A549 (cell line): ENCODE measurements at regions not wholly inside any gene's neighbourhood (a gene's known extent, or its start where the extent isn't known, plus 50 kb on each side); places are given as distances from the start of the nearest gene placed in this dataset.

ENCODE experiments used
- ATAC-seq, 2 experiments: fragments of 200-7000 bp in 1 of 2; fragments of >200 bp in 1 of 2; cut with Nextera tagmentation in 1 of 2; cut with Tn5 transposase in 1 of 2; 3 replicates each; pipeline versions ENCODE4 v1.8.0 to v1.9.1; 2018 to 2020; ENCODE audit warnings: mild to moderate bottlenecking in 1 of 2, moderate library complexity in 1 of 2
- CTCF ChIA-PET: fragments of 300-600 bp; sonication (Branson Sonifier 250); formaldehyde crosslinking; extraction: SDS; loops from one replicate; lab custom pipeline; 2021; ENCODE audit warnings: antibody characterized with exemption, inconsistent platforms; lab: Yijun Ruan, JAX
- POLR2A ChIA-PET: fragments of 350-600 bp; formaldehyde crosslinking; extraction: SDS; loops from one replicate; lab custom pipeline; 2021; ENCODE audit warnings: antibody characterized with exemption, inconsistent platforms; lab: Yijun Ruan, JAX
- DNase-seq, 2 experiments: peaks; one replicate each; pipeline versions ENCODE4 v3.0.0 to v3.0.0-alpha.2; 2011 to 2016; ENCODE audit warnings: low read depth in 1 of 2, low spot score in 1 of 2
- FAIRE-seq: peaks from 2 replicates; lab custom pipeline; 2011; peaks lifted over from hg19 to GRCh38; lab: Jason Lieb, UNC
- H3K27ac ChIP-seq, 2 experiments: fragments of >200 bp; sonication (Bioruptor Twin); formaldehyde crosslinking; 3 replicates each; pipeline ENCODE4 v1.5.1; 2016 to 2017
- H3K4me1 ChIP-seq: fragments of >200 bp; sonication (Bioruptor Twin); formaldehyde crosslinking; 3 replicates; pipeline ENCODE4 v1.6.1; 2016
- H3K4me2 ChIP-seq: fragments of >200 bp; sonication (Bioruptor Twin); formaldehyde crosslinking; 3 replicates; pipeline ENCODE4 v1.6.1; 2016
- H3K4me3 ChIP-seq: fragments of >200 bp; sonication (Bioruptor Twin); formaldehyde crosslinking; 3 replicates; pipeline ENCODE4 v1.5.1; 2016
- H3K9me3 ChIP-seq: fragments of >200 bp; sonication (Bioruptor Twin); formaldehyde crosslinking; 3 replicates; pipeline ENCODE4 v1.6.1; 2016
- CBX2 ChIP-seq: fragments of 200-600 bp; sonication (generic); IDR thresholded peaks from 2 replicates; pipeline ENCODE4 v1.6.1; 2016; ENCODE audit warnings: low read depth, mild to moderate bottlenecking, borderline replicate concordance
- CHD2 ChIP-seq: fragments of 150-350 bp; IDR thresholded peaks from 2 replicates; pipeline ENCODE4 v1.6.1; 2014; ENCODE audit warnings: low read length; ENCODE audit not compliant: partially characterized antibody
- CHD4 ChIP-seq: fragments of 200-600 bp; sonication (generic); IDR thresholded peaks from 2 replicates; pipeline ENCODE4 v1.6.1; 2016; ENCODE audit warnings: antibody characterized with exemption, mild to moderate bottlenecking, borderline replicate concordance
- EHMT2 ChIP-seq: fragments of 200-600 bp; sonication (generic); IDR thresholded peaks from 2 replicates; pipeline ENCODE4 v1.6.1; 2016; ENCODE audit warnings: antibody characterized with exemption, low read depth, mild to moderate bottlenecking, moderate library complexity
- ESRRA ChIP-seq: fragments of 150-350 bp; IDR thresholded peaks from 2 replicates; pipeline ENCODE4 v1.6.1; 2014; ENCODE audit warnings: mild to moderate bottlenecking, low read length, borderline replicate concordance
- FOSB ChIP-seq: fragments of 250-450 bp; sonication (Bioruptor Pico); IDR thresholded peaks from 2 replicates; pipeline ENCODE4 v1.5.0; 2020; ENCODE audit warnings: mild to moderate bottlenecking, moderate library complexity
- FOXS1 ChIP-seq: fragments of 250-450 bp; sonication (Bioruptor Pico); IDR thresholded peaks from 2 replicates; pipeline ENCODE4 v1.5.0; 2020; ENCODE audit warnings: mild to moderate bottlenecking, moderate library complexity
- GATA3 ChIP-seq: IDR thresholded peaks from 2 replicates; pipeline ENCODE4 v1.6.1; 2012; ENCODE audit warnings: borderline replicate concordance
- HDAC2 ChIP-seq: fragments of 200-600 bp; sonication (generic); IDR thresholded peaks from 2 replicates; pipeline ENCODE4 v1.6.1; 2016
- HOXA7 ChIP-seq: fragments of 250-450 bp; sonication (Bioruptor Pico); IDR thresholded peaks from 2 replicates; pipeline ENCODE4 v1.5.0; 2020; ENCODE audit warnings: mild to moderate bottlenecking, moderate library complexity
- HOXB5 ChIP-seq: fragments of 250-450 bp; sonication (Bioruptor Pico); IDR thresholded peaks from 2 replicates; pipeline ENCODE4 v1.5.0; 2020; ENCODE audit warnings: mild to moderate bottlenecking, moderate library complexity
- KDM5A ChIP-seq: fragments of 200-600 bp; sonication (generic); IDR thresholded peaks from 2 replicates; pipeline ENCODE4 v1.6.1; 2016; ENCODE audit warnings: antibody characterized with exemption, mild to moderate bottlenecking
- MAFK ChIP-seq: fragments of 450-650 bp; IDR thresholded peaks from 2 replicates; pipeline ENCODE4 v1.6.1; 2014; ENCODE audit not compliant: partially characterized antibody
- MAZ ChIP-seq: fragments of 150-350 bp; IDR thresholded peaks from 2 replicates; pipeline ENCODE4 v1.6.1; 2014; ENCODE audit warnings: antibody characterized with exemption, low read depth, low read length, borderline replicate concordance
- NFE2L2 ChIP-seq: fragments of 150-350 bp; conservative IDR thresholded peaks from 2 replicates; pipeline ENCODE4 v1.6.1; 2014; ENCODE audit warnings: low read length
- NPAS2 ChIP-seq: fragments of 250-450 bp; sonication (Bioruptor Pico); IDR thresholded peaks from 2 replicates; pipeline ENCODE4 v1.8.0; 2022; ENCODE audit warnings: mild to moderate bottlenecking, moderate library complexity, borderline replicate concordance
- POLR2A ChIP-seq: IDR thresholded peaks from 2 replicates; pipeline ENCODE4 v1.6.1; 2012; ENCODE audit warnings: mild to moderate bottlenecking, low read length
- POLR2AphosphoS2 ChIP-seq: conservative IDR thresholded peaks from 2 replicates; pipeline ENCODE4 v1.6.1; 2012; ENCODE audit warnings: low read length, improper control_type of control experiment, inconsistent platforms
- RARB ChIP-seq: fragments of 250-450 bp; sonication (Bioruptor Pico); IDR thresholded peaks from 2 replicates; pipeline ENCODE4 v1.8.0; 2021; ENCODE audit warnings: mild to moderate bottlenecking, moderate library complexity
- RNF2 ChIP-seq: fragments of 200-600 bp; sonication (generic); IDR thresholded peaks from 2 replicates; pipeline ENCODE4 v1.6.1; 2016; ENCODE audit warnings: low read depth, mild to moderate bottlenecking, antibody characterized with exemption, moderate library complexity, borderline replicate concordance
- SMC3 ChIP-seq: fragments of >200 bp; sonication (Bioruptor Twin); formaldehyde crosslinking; IDR thresholded peaks from 3 replicates; pipeline ENCODE4 v1.6.1; 2018; ENCODE audit warnings: inconsistent platforms
- SREBF2 ChIP-seq: fragments of 450-650 bp; IDR thresholded peaks from 2 replicates; pipeline ENCODE4 v1.6.1; 2014; ENCODE audit warnings: mild to moderate bottlenecking, moderate library complexity
- ZFP36 ChIP-seq: fragments of 450-650 bp; IDR thresholded peaks from 2 replicates; pipeline ENCODE4 v1.6.1; 2014; ENCODE audit warnings: borderline replicate concordance; ENCODE audit not compliant: partially characterized antibody
- WGBS: methylation state at CpG from one replicate; pipeline ENCODE4 v1.1.6; 2017; ENCODE audit errors: missing lambda C conversion rate; 5-methylcytosine and 5-hydroxymethylcytosine counted together
- TF ChIP-seq, protein P1 (sequence below): fragments of 150-350 bp; IDR thresholded peaks from 2 replicates; pipeline ENCODE4 v1.6.1; 2014; ENCODE audit warnings: low read depth, mild to moderate bottlenecking, low read length
- TF ChIP-seq, protein P2 (sequence below): IDR thresholded peaks from 2 replicates; pipeline ENCODE4 v1.6.1; 2012
- TF ChIP-seq, protein P3 (sequence below): fragments of 200-600 bp; sonication (generic); IDR thresholded peaks from 2 replicates; pipeline ENCODE4 v1.6.1; 2016; ENCODE audit warnings: antibody characterized with exemption, mild to moderate bottlenecking, moderate library complexity
- TF ChIP-seq, protein P4 (sequence below): fragments of 250-450 bp; sonication (Bioruptor Pico); IDR thresholded peaks from 2 replicates; pipeline ENCODE4 v1.5.0; 2020; ENCODE audit warnings: low read depth, mild to moderate bottlenecking, moderate library complexity
- TF ChIP-seq, protein P5 (sequence below): IDR thresholded peaks from 2 replicates; pipeline ENCODE4 v1.6.1; 2012; ENCODE audit warnings: low read depth, borderline replicate concordance

DNA sequence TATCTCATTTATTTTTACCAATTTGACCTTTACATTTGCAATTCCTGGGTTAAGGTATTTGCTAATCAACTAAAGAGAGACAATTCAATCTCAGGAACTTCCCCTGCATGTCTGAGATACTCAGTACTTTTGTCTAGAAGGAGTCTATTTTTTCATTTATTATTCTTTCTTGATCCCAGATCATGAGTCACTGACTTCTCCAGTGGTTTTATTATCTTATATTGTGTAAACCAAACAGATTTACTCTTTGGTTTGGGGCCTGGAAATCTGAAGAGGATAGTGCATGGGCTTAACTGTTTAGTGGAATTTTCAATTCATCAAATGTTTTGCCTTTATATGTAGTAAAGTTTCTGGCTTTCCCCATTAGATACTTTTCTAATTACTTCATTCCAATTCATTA is 185.4 kb downstream of the ALG10B start:
- CTCF ChIA-PET = no interaction called here
- H3K4me1 ChIP-seq = no peaks in the 10 kb centered on the region
- H3K27ac ChIP-seq = no peak overlapping the region
- FAIRE-seq (no peak), DNase-seq (no peak), ATAC-seq (no peak)
- no peak overlapping the region for H3K4me2 ChIP-seq
- no peak for TF ChIP-seq FOSB
- TF ChIP-seq MAFK = no peak
- TF ChIP-seq HOXB5 (CRISPR knock-in tag) = no peak
- no peak for TF ChIP-seq NFE2L2
- TF ChIP-seq GATA3 = no peak
- no peak overlapping the region for H3K4me3 ChIP-seq
- H3K9me3 ChIP-seq = peaks cover 2% of the 10 kb centered on the region; the same call in 1 of the 3 replicates
- POLR2A ChIA-PET = no interaction called here

DNA sequence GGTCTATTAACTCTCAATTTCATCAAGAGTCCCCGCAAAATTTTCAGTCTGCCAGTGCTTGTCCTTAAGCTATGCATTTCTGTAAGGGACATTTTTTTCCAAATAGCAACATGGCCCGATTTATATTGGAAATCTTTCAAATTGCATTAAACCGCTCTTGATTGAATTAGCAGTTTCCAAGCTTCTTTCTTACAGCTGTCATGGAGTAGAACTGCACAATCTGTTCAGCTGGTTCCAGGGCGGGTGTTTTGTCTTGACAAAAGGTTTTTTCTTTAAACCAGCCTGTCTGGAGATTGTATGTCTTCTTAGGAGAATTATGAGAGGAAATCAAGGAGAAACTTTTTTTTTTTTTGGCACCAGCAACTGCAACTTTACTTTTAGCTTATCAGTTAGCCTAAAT is 185.8 kb downstream of the ALG10B start:
- no peak for ATAC-seq
- TF ChIP-seq NPAS2 (no peak), RNF2 (no peak), FOSB (no peak), POLR2A (no peak), KDM5A (no peak), FOXS1 (no peak), HDAC2 (no peak), EHMT2 (no peak), HOXA7 (CRISPR knock-in tag) (no peak), MAZ (no peak), CHD2 (no peak), SMC3 (no peak), POLR2AphosphoS2 (no peak), CBX2 (no peak), ESRRA (no peak), CHD4 (no peak)
- TF ChIP-seq, protein P1, sequence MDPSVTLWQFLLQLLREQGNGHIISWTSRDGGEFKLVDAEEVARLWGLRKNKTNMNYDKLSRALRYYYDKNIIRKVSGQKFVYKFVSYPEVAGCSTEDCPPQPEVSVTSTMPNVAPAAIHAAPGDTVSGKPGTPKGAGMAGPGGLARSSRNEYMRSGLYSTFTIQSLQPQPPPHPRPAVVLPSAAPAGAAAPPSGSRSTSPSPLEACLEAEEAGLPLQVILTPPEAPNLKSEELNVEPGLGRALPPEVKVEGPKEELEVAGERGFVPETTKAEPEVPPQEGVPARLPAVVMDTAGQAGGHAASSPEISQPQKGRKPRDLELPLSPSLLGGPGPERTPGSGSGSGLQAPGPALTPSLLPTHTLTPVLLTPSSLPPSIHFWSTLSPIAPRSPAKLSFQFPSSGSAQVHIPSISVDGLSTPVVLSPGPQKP = no peak
- ChIA-PET POLR2A (no interaction called here), CTCF (no interaction called here)
- FAIRE-seq = no peak
- no peaks in the 10 kb centered on the region; the same call in 2 of the 3 replicates for H3K9me3 ChIP-seq
- WGBS = 30% methylated on average over 4 of the region's 4 CpGs
- no peak overlapping the region for H3K27ac ChIP-seq
- H3K4me1 ChIP-seq = no peaks in the 10 kb centered on the region
- H3K4me3 ChIP-seq = no peak overlapping the region
- H3K4me2 ChIP-seq = no peak overlapping the region
- no peak for DNase-seq

DNA sequence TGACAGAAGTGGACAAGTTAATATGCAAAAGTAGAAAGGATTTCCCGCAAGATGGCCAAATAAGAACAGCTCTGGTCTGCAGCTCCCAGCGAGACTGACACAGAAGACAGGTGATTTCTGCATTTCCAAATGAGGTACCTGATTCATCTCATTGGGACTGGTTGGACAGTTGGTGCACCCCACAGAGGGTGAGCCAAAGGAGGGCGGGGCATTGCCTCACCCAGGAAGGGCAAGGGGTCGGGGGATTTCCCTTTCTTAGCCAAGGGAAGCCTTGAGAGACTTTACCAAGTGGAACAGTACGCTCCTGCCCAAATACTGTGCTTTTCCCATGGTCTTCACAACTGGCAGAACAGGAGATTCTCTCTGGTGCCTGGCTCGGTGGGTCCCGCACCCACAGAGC is 191.3 kb downstream of the ALG10B start:
- POLR2A ChIA-PET = no interaction called here
- FAIRE-seq (no peak), DNase-seq (no peak), ATAC-seq (no peak)
- H3K27ac ChIP-seq = no peak overlapping the region
- H3K4me1 ChIP-seq = no peaks in the 10 kb centered on the region
- CTCF ChIA-PET = no interaction called here
- no peaks in the 10 kb centered on the region for H3K9me3 ChIP-seq
- WGBS = 6% methylated on average over 5 of the region's 7 CpGs
- no peak overlapping the region for H3K4me2 ChIP-seq
- H3K4me3 ChIP-seq = no peak overlapping the region
- TF ChIP-seq KDM5A (no peak), FOXS1 (no peak), MAZ (no peak), SMC3 (no peak), SREBF2 (no peak), GATA3 (no peak), CBX2 (no peak), RARB (CRISPR knock-in tag) (no peak), ZFP36 (no peak)
- TF ChIP-seq, protein P1 = no peak
- TF ChIP-seq, protein P2, sequence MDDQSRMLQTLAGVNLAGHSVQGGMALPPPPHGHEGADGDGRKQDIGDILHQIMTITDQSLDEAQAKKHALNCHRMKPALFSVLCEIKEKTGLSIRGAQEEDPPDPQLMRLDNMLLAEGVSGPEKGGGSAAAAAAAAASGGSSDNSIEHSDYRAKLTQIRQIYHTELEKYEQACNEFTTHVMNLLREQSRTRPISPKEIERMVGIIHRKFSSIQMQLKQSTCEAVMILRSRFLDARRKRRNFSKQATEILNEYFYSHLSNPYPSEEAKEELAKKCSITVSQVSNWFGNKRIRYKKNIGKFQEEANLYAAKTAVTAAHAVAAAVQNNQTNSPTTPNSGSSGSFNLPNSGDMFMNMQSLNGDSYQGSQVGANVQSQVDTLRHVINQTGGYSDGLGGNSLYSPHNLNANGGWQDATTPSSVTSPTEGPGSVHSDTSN = no peak
- TF ChIP-seq, protein P3, sequence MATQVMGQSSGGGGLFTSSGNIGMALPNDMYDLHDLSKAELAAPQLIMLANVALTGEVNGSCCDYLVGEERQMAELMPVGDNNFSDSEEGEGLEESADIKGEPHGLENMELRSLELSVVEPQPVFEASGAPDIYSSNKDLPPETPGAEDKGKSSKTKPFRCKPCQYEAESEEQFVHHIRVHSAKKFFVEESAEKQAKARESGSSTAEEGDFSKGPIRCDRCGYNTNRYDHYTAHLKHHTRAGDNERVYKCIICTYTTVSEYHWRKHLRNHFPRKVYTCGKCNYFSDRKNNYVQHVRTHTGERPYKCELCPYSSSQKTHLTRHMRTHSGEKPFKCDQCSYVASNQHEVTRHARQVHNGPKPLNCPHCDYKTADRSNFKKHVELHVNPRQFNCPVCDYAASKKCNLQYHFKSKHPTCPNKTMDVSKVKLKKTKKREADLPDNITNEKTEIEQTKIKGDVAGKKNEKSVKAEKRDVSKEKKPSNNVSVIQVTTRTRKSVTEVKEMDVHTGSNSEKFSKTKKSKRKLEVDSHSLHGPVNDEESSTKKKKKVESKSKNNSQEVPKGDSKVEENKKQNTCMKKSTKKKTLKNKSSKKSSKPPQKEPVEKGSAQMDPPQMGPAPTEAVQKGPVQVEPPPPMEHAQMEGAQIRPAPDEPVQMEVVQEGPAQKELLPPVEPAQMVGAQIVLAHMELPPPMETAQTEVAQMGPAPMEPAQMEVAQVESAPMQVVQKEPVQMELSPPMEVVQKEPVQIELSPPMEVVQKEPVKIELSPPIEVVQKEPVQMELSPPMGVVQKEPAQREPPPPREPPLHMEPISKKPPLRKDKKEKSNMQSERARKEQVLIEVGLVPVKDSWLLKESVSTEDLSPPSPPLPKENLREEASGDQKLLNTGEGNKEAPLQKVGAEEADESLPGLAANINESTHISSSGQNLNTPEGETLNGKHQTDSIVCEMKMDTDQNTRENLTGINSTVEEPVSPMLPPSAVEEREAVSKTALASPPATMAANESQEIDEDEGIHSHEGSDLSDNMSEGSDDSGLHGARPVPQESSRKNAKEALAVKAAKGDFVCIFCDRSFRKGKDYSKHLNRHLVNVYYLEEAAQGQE = no peak
- TF ChIP-seq, protein P4, sequence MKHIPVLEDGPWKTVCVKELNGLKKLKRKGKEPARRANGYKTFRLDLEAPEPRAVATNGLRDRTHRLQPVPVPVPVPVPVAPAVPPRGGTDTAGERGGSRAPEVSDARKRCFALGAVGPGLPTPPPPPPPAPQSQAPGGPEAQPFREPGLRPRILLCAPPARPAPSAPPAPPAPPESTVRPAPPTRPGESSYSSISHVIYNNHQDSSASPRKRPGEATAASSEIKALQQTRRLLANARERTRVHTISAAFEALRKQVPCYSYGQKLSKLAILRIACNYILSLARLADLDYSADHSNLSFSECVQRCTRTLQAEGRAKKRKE (CRISPR knock-in tag) = no peak
- TF ChIP-seq, protein P5, sequence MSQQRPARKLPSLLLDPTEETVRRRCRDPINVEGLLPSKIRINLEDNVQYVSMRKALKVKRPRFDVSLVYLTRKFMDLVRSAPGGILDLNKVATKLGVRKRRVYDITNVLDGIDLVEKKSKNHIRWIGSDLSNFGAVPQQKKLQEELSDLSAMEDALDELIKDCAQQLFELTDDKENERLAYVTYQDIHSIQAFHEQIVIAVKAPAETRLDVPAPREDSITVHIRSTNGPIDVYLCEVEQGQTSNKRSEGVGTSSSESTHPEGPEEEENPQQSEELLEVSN = no peak
